ENCODE measurements at regions not wholly inside any gene's neighbourhood (a gene's known extent, or its start where the extent isn't known, plus 50 kb on each side); places are given as distances from the start of the nearest gene placed in this dataset.

- ATAC-seq (no peak), DNase-seq (no peak)
- Histone ChIP-seq H3K36me3 (no peaks in the 10 kb centered on the region), H3K9me3 (no peaks in the 10 kb centered on the region), H3K4me1 (no peaks in the 10 kb centered on the region), H3K27ac (no peak overlapping the region), H3K27me3 (peaks cover 0 to 4% (median 0%) of the 10 kb centered on the region in 3 donors), H3K4me3 (no peak overlapping the region)
- intact Hi-C loops (cut with DNase I; ENCODE audit: low total_unique reads) (no loop called here), in situ Hi-C loops (cut with MboI; ENCODE audit: low sequenced_read_pairs in 4 of 4) (loop anchor here in 1 of 4 donors (25.0 kb wide), 1 partner anchor 662 kb away; the partner anchor contains the start of gene SHH)
- TF ChIP-seq CTCF (IDR thresholded peaks at IDR 0.05 in 4 of 5, conservative IDR thresholded peaks at IDR 0.05 in 1 of 5) (no peak), POLR2A (IDR thresholded peaks at IDR 0.05) (no peak)
These were observed 166.3 kb upstream of the RNF32 start for GRCh38 chr7:156474241-156474743.

DNA sequence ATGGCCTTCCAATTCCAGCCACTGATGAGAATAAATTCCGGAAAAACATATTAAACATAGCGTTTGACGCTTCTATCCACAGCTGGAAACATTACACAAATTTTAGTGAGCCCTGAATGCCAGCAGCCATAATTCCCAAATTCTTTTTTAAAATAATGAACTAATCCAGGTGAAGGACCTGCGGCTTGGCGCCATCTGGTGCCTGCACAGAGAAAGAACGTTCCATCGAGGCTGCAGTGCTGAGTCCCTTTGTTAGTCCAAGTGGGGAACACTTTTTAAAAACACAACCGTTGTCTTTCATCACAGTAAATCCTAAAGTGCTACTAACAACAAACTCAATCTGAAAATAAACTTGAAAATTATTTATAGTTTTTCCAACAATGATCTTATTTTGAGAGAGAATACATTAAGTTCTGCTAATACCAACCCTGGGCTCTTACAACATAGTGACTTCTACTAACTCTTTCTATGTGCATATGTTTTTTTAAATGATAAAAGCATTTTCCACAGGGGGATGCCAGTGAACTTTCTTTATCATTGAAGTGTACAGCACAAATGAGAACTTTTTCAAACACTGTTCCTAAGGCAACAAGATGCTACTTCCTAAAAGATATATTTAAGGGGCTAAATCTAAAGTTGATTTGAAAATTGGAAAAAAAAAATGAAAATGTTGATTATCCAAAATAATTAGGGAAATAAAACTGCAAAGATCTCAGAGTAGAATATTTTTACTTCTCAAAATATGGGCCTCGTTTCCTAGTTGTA, 166.9 kb upstream of the RNF32 start:
- H3K4me3 ChIP-seq: no peak overlapping the region
- H3K4me1 ChIP-seq: no peaks in the 10 kb centered on the region
- peaks cover 0 to 4% (median 0%) of the 10 kb centered on the region in 3 donors for H3K27me3 ChIP-seq
- H3K36me3 ChIP-seq: no peaks in the 10 kb centered on the region
- intact Hi-C loops (cut with DNase I; ENCODE audit: low total_unique reads): loop anchor here (2.0 kb wide), 1 partner anchor 669 kb away; no protein-coding TSS in a partner anchor
- no peaks in the 10 kb centered on the region for H3K9me3 ChIP-seq
- in situ Hi-C loops (cut with MboI; ENCODE audit: low sequenced_read_pairs in 4 of 4): loop anchor here in 1 of 4 donors (25.0 kb wide), 1 partner anchor 661 kb away; the partner anchor contains the start of gene SHH
- no peak for DNase-seq
- H3K27ac ChIP-seq: no peak overlapping the region
- TF ChIP-seq CTCF (IDR thresholded peaks at IDR 0.05 in 4 of 5, conservative IDR thresholded peaks at IDR 0.05 in 1 of 5): peak in 2 of 5 experiments; percentile 6 to 30
- TF ChIP-seq POLR2A (IDR thresholded peaks at IDR 0.05): no peak
- ATAC-seq: no peak

- in situ Hi-C loops (cut with MboI; ENCODE audit: low sequenced_read_pairs in 4 of 4) (loop anchor here in 1 of 4 donors (25.0 kb wide), 1 partner anchor 660 kb away; the partner anchor contains the start of gene SHH), intact Hi-C loops (cut with DNase I; ENCODE audit: low total_unique reads) (loop anchor here (2.0 kb wide), 1 partner anchor 667 kb away; no protein-coding TSS in a partner anchor)
- no peaks in the 10 kb centered on the region for H3K27me3 ChIP-seq
- ATAC-seq: no peak
- H3K36me3 ChIP-seq: no peaks in the 10 kb centered on the region
- H3K9me3 ChIP-seq: no peaks in the 10 kb centered on the region
- TF ChIP-seq POLR2A (IDR thresholded peaks at IDR 0.05): no peak
- TF ChIP-seq CTCF (IDR thresholded peaks at IDR 0.05 in 4 of 5, conservative IDR thresholded peaks at IDR 0.05 in 1 of 5): no peak
- no peak overlapping the region for H3K27ac ChIP-seq
- H3K4me3 ChIP-seq: no peak overlapping the region
- DNase-seq: no peak
- H3K4me1 ChIP-seq: no peaks in the 10 kb centered on the region
These were observed 168.3 kb upstream of the RNF32 start for GRCh38 chr7:156472267-156472666.

GRCh38 chr7:156470399-156471320, 169.9 kb upstream of the RNF32 start:
- H3K4me1 ChIP-seq: no peaks in the 10 kb centered on the region

More at GRCh38 chr7:156470399-156471320, 169.9 kb upstream of the RNF32 start:
- Histone ChIP-seq H3K4me3 (no peak overlapping the region), H3K36me3 (no peaks in the 10 kb centered on the region), H3K27me3 (no peaks in the 10 kb centered on the region), H3K27ac (no peak overlapping the region), H3K9me3 (no peaks in the 10 kb centered on the region)
- TF ChIP-seq CTCF (IDR thresholded peaks at IDR 0.05 in 4 of 5, conservative IDR thresholded peaks at IDR 0.05 in 1 of 5) (no peak), POLR2A (IDR thresholded peaks at IDR 0.05) (no peak)
- ATAC-seq (no peak), DNase-seq (no peak)
- in situ Hi-C loops (cut with MboI; ENCODE audit: low sequenced_read_pairs in 4 of 4) (loop anchor here in 1 of 4 donors (25.0 kb wide), 1 partner anchor 658 kb away; the partner anchor contains the start of gene SHH), intact Hi-C loops (cut with DNase I; ENCODE audit: low total_unique reads) (no loop called here)

Measured in gastrocnemius medialis (tissue), 4 donors.